ENCODE measurements at regions not wholly inside any gene's neighbourhood (a gene's known extent, or its start where the extent isn't known, plus 50 kb on each side); places are given as distances from the start of the nearest gene placed in this dataset.
"Not testable (repeated sequence)": the region's sequence is repeated elsewhere in the genome, so short reads cannot be mapped to it uniquely, and the experiment has no call there.

DNA sequence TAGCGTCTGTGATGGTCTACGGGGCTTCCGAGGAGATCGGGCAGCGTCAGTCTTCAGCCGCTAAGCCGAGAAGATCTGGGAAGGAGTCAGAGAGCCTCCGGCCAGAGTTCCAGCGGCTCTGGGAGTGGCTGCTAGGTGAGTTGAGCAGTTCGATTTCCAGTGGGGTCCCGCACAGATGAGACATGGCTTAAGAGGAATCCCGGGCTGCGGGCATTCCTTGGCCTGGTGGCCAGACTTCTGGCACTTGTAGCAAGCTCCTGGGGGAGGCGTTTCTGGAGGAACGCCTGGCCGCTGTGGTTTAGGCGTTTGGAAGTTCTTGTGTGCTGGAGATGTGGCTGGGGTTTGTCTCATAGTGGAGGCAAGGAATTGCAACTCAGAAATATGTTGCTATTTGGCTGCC lies 915.3 kb upstream of the CRIM1 start:
- not testable (repeated sequence) for DNase-seq (ENCODE audit: low read depth)

DNA sequence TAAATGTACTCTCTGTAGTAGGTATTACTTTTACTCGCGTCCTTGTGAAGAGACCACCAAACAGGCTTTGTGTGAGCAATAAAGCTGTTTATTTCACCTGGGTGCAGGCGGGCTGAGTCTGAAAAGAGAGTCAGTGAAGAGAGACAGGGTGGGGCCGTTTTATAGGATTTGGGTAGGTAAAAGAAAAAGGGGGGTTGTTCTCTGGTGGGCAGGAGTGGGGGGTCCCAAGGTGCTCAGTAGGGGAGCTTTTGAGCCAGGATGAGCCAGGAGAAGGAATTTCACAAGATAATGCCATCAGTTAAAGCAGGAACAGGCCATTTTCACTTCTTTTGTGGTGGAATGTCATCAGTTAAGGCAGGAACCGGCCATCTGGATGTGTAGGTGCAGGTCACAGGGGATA lies 918.7 kb upstream of the CRIM1 start:
- not testable (repeated sequence) for DNase-seq (ENCODE audit: low read depth)

DNA sequence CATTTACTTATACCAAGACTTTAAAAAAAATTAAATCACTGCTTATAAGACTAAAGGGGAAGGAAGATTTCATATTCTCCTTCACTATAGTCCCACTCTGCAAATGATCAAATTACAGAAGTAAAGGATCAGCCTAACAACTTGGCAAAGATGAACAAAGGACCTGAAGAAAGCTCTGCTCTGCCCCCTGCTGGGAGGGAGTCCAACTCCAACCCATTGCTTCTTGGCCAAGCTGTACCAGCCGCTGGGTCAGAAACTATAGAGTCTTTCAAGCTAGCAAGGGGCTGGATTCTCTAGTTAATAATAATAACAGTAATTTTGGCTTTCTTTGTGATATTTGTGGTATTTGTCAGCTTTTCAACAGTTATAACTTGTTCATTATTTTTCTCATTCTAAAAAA lies 927.0 kb upstream of the CRIM1 start:
- no peak for DNase-seq (ENCODE audit: low read depth)

DNA sequence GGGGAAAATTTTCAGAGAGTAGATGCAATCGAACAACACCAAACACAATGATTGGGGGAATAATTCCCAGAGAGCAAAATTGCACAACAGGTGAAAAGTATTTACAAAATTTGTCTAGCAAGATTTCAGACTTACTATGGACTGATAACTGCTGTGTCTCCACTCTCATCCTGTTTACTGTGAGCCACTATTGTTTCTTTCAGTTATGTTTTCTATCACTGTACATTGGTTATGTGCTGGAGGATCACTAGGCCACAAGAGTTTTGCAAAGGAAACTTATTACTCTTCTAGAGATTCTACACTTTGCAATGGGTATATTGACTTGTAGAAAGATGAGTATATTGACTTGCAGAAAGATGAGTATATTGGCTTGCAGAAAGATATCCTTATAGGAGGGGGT lies 934.1 kb upstream of the CRIM1 start:
- no peak for DNase-seq (ENCODE audit: low read depth)

DNA sequence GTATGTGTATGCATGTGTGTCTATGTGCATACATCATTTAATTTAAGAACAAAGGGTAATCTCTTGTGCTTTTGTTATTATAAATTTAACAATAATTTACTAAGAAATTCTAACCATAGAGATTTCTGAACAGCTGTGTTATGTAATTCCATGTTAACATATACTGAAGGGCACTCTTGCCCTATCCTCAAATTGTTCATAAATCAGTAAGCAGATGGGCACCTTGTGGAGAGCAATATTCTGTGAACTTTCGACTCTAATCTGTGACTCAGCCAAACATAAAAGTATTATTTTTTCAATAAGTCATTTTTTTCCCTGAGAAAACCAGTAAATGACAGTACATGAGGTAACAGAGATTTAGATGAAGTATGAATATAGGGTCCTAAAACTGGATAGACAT lies 938.3 kb upstream of the CRIM1 start:
- DNase-seq (ENCODE audit: low read depth) = no peak

DNA sequence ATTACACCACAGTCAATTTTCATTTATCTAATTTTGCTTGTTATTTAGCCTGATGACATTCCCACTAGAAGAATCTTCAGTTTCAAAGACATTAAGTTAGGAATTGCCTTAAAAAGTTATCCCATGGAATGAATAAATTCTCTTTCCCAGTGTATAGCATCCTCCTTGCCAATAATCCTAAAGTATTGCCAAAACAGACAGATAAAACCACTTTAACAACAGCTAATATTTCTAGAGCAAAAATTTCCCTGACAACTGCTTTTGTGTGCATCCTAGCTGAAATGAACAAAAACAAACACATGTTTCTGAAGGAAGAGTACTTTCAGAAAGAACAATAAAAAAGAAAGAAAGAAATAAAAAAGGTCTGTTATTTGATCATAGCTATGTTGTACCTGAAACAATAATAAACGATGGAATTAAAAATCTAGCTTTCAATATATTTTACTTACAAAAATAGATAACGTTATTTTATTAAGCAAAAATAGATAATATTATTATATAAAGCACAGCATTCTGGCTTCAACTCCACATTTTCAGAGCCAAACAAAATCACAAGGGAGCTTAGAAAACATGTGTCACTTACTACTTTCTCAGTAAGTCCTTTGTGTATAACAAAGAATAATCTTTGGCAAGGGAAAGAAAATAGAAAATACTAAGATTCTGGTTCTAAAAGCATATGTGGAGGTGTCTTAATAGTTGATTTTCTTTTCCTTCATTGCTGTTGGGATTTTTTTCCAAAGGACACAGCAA lies 939.0 kb upstream of the CRIM1 start:
- no peak for DNase-seq (ENCODE audit: low read depth)

DNA sequence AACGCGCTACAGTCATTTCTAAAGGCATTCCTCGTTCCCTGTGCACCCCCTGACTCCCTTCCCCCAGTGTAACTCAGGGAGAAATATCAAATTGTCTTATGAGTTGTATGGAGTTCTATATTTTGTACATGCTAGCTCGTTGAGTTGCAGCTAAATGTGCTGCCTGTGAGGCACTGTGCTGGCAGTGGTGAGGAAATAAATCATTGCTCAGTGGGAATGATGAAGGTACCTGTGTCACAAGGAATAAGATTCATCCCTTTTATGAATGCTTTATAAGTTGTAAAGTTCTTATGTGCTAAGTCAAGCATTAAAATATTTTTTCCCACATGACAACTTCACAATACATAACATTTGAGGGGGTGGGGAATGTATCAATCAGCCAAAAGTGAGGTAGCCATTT lies 939.6 kb upstream of the CRIM1 start:
- DNase-seq (ENCODE audit: low read depth) = no peak

DNA sequence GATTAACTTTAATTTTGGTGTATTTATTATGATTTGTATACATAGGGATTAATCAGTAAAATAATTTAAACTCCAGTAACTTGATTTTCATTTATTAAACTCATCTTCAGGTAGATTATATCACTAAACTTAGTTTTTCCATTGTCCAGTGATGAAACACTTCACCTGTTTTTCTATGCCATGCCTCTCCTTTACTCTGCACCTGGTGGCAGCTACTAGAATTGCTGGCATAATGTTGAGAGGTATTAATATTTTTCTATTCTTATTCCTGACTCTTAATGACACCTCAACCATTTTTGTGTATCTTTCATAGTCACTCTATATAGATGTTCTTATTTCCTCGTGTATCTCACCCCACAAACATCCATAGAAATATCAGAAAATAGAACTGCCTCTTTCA lies 940.3 kb upstream of the CRIM1 start:
- DNase-seq (ENCODE audit: low read depth) = no peak

DNA sequence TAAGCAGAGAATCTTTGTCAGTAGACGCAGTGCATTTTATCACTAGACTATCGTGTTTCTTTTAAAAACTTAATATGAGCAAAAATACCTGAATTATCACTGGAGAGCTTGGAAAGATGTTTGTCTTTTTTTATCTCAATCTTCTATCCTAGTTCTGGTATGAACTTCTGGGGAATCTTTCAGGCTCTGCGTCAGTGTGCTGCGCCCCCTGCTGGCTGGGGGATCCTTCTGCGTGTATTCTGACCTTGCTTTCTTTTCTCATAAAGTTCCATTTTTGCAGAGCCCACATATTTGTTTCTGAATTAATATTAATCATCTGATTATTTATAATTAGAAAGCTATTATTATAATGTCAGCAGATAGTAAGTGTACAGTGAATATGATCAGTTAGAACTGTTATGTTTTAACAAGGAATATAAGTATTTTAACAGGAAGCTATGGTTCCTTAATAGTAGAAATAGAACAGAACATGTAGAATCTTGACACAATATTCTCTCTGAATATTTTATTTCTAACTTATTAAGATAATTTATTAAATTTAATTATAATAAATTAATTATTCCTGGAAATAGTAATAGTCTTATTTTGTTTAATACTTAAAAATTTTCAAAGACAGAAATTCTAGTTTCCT lies 945.0 kb upstream of the CRIM1 start:
- peak; percentile 19 for DNase-seq (ENCODE audit: low read depth)

DNA sequence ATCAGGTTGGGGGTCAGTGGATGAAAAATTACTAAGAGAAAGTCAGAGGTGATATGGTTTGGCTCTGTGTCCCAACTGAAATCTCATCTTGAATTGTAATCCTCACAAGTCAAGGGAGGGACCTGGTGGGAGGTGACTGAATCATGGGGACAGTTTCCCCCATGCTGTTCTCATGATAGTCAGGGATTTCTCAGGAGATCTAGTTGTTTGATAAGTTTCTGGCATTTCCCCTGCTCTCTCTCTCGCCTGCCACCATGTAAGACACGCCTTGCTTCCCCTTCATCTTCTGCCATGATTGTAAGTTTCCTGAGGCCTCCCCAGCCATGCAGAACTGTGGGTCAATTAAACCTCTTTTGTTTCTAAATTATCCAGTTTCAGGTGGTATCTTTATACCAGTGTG lies 945.8 kb upstream of the CRIM1 start:
- DNase-seq (ENCODE audit: low read depth) = no peak

DNA sequence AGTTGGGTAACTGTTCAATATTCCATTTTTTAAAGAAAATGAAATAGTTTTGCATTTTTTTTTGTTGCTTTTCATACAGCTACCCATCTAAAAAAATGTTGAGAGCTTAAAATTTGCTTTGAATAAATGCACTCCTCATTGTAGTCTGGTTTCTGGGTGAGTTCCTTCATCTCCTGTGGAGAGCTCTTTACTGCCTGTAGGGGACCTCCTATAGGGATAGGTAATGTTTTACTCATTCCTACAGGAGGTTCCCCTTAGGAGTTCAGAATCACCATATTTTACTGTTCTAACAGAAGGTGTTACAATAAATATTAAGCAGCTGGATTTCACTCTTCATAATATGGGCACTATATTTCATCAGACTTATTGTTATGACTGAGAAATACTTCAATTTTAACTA lies 947.3 kb upstream of the CRIM1 start:
- no peak for DNase-seq (ENCODE audit: low read depth)

DNA sequence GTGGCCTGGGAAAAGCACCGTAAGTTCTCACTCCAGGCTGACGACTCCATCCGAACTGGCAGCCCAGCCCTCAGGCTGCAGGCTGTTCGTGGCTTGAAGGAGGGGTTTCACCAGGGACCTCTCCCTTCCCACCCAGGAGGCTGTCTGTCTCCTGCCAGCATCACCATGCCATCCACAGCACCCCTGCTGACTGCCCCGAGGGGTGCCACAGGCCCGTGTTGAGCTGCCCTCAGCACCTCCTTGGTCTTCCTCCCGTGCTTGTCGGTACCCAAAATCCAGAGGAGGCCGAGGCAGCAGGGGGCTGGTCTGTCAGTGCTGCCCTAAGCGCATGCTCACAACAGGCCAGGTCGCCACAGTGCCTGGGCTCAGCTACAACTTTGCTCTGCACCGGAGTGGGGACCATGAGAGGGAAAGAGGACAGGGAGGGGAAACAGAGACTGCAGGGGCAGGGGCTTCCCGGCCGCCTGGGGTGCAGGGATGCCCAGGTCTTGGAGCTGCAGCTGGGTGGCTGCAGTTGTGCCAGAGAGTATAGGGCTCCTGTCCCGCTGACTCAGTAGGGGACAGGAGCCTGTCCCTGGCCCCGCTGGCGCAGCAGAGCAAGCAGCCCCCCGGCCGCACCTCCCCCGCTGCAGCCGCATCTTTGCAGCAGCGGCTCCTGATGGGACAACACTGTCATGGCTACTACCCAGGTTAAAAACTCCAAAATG lies 963.7 kb upstream of the CRIM1 start:
- no peak for DNase-seq (ENCODE audit: low read depth)

DNA sequence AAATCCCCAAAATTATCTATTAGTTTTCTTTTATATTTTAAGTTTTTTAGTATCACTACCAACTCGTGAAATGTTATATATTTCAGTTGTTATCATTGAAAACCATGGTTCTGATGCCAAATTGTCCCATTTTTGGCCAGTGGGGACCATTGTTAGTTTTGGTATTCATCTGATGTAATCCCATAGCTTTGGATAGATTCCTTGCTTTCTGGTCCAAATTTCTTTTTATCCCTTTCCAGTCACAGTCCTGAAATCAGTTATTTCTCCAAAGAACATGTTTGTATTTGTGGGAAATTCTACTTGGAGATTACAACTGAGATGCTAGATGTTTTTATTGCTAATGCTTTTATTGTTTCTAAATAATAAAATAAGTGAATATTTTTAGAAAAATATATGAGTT lies 976.8 kb upstream of the CRIM1 start:
- no peak for DNase-seq (ENCODE audit: low read depth)

DNA sequence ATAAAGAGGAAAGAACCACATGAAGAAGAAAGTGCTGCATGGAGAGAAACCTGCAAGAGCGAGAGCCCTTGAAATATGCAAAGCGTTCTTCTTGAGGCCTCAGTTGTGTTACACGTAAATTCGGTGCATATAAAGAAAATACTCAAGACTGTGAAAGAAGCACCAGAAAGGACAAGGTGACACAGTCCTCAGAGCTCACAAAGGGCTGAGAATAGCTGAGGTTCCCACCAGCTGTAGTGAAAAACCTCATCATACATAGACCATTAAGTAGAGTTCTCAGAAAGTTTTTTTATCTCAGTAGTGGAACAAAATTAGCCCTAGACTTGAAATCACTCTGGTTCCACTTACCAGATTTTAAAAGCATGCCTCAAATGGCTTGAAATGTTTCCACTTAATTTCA lies 980.7 kb upstream of the CRIM1 start:
- DNase-seq (ENCODE audit: low read depth) = no peak

DNA sequence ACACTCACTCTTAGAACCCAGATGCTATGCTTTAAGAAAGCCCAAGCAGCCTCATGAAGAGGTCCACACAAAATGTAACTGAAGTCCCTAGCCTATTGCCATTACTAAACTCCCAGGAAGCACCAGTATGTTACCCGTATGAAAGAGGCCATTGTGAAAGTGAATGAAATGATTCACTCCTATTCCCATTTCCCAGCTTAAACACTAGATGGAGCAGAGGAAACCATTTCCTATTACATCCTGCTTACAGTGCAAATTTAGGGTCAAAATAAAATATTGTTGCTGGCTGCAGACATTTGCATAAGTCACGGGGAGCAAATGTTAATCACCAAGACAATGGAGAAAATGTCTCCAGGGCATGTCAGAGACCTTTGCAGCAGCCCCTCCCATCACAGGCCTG lies 989.7 kb upstream of the CRIM1 start:
- no peak for DNase-seq (ENCODE audit: low read depth)

DNA sequence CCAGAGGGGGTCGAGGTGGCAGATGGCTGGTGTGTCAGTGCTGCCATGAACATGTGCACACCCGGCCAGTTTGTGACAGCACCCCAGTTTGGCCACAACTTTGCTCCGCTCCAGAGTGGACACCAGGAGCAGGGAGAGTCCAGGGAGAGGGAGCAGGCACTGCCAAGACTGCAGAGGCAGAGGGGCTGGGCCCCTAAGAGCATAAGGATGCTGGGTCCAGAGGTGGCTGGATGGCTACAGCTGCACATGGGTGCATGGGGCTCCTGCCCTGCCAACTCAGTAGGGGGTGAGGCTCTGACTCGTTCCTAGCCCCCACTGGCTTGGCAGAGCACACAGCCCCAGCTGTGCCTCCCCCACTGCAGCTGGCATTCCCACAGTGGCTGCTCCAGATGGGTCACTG lies 999.2 kb upstream of the CRIM1 start:
- DNase-seq (ENCODE audit: low read depth) = no peak

DNA sequence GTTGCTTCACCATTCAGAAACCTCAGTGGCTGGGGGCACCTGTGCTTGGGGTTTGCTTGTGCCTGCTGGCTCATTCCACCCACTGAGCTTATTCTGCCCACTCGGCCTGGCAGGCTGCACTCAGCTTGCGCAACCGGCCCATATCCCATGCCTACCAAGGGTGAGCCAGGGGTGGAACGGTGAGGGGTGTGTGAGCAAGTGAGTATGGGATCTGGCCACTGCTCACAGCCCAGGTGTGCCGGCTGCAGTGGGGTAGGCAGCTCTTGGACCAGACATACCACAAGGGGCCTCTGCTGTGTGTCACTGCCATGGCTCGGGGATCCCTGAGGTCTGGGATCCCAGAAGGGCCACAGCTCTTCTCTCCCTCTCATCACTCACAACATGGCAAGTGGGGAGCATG lies 1000.5 kb upstream of the CRIM1 start:
- DNase-seq (ENCODE audit: low read depth) = no peak

DNA sequence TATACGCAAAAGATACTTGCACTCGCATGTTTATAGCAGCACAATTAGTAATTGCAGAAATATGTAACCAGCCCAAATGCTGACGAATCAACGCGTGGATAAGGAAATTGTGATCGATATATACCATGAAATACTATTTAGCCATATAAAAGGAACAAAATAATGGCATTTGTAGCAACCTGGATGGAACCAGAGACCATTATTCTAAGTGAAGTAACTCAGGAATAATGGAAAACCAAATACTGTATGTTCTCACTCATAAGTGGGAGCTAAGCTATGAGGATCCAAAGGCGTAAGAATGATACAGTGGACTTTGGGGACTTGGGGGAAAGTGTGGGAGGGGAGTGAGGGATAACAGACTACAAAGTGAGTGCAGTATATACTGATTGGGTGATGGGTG lies 1008.0 kb upstream of the CRIM1 start:
- no peak for DNase-seq (ENCODE audit: low read depth)

DNA sequence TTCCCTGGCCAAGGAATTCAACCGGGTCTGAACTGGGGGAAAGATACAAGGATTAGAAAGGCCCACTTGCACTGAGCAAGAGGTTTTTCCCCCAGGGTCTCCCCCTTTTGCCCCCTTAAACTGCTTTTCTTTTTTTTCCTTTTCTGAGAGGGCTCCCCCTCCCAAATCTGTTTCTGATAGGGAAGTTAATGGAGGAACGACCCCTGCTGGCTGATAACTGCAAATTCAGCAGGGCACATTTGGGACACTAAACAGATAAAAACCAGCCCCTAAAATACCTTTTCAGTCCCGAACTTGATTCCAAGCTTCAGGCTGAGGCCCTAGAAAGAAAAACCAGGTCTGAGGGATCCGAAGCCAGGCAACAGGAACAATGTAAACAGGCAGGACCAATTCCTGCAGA lies 1012.4 kb upstream of the CRIM1 start:
- no peak for DNase-seq (ENCODE audit: low read depth)

DNA sequence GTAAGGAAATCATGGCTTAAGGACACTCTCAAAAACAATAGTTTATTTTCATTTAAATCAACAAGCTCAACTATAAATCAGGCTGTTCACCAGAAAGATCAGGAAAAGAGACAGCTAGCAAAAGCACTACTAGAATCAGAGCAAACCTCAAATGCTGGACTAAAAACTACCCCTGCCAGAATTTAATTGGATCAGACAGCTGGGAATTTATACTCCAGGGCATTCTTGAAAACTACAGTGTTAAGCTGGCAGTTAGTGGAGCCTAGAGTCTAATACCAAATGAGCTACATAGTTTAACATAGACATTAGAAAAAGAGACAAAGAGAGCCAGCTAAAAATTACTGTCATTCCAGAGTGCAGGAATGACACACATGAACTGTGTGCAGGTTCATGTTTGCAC lies 1016.4 kb upstream of the CRIM1 start:
- DNase-seq (ENCODE audit: low read depth) = no peak

DNA sequence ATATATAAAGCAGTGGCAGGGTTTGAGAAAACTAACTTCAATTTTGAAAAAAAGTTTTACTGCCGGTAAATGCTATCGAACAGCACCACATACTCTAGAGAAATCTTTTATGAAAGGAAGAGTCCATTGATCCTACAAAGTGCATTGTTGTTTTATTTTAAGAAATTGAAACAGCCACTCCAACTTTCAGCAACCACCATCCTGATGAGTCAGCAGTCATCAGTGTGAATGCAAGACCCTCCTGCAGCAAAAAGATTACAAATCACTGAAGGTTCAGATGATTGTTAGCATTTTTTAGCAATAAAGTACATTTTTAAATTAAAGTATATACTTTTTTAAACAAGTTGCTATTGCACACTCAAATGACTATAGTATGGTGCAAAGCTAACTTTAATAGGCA lies 1017.7 kb upstream of the CRIM1 start:
- DNase-seq (ENCODE audit: low read depth) = no peak

DNA sequence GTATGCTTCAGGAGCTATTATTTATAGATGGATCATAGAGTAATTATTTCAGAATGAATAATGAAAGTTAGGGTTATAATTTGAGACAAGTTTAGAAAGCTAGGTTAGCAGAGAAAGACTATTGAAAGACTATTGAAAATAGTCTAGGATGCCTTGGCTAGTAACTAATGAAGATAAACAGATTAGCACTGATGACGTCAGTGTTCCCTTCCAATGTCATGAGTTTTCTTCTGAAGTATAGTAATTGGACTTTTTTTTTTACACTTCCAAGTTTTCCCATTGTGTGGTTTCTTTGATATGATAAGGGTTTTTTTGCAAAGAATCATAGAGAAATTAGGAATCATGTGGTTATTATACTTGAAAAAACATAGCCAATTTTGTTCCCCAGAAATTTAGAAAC lies 1041.5 kb upstream of the CRIM1 start:
- no peak for DNase-seq (ENCODE audit: low read depth)

DNA sequence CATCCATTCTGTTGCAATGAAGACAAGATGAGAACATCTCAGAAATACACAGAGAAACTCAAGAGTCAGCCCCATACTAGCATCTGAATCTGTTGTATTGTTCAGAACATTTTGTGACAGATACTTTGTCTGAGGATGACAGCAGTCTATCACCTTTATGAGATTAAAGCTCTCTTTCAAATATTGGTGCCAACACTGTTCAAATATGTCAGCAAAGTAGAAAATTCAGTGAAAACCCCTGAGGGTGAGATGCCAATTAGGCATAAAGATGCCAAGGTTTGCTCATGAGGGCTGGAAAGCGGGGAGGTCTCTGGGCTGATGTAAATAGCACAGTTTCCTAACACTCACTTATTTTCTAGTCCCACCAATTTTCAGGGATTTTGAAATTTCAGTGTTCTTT lies 1054.2 kb upstream of the CRIM1 start:
- no peak for DNase-seq (ENCODE audit: low read depth)

DNA sequence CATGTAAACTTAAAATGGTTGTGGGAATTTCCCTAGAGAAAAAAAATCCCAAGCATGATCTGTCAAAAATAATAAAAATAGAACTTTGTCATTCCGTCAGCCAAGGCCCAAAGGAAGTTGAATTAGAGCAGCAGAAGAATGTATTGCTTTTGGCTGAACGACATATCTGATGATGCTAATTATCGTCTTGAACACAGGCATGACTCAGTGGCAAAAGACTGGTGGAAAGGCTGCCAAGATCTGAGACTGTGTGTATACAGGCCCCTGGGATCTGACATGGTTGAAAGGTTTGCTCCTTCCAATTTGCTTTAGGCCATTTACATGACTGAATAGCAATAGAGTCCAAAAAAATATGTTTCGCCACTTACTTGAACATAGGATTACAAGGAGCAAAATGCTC lies 1057.1 kb upstream of the CRIM1 start:
- DNase-seq (ENCODE audit: low read depth) = no peak
